Psoas muscle (tissue), 7 donors: ENCODE measurements at regions not wholly inside any gene's neighbourhood (a gene's known extent, or its start where the extent isn't known, plus 50 kb on each side); places are given as distances from the start of the nearest gene placed in this dataset.
A peak's percentile ranks its signal among the peaks of the same experiment; 100 is the strongest.

Experiments
- ATAC-seq, 4 donors: fragments of 200-7000 bp; cut with Tn5 transposase; one replicate each; pipeline ENCODE4 v1.9.1; 2020; ENCODE audit warnings: moderate library complexity in 3 of 4, mild to moderate bottlenecking in 2 of 4
- DNase-seq, 2 donors: peaks; one replicate each; pipeline ENCODE4 v3.0.0-alpha.2; 2020
- H3K27ac ChIP-seq: fragments of 200-600 bp; one replicate; pipeline ENCODE4 v1.8.0; 2022
- H3K27me3 ChIP-seq, 3 donors: fragments of 200-600 bp in 1 of 3; one replicate each; pipeline versions ENCODE4 v1.6.1 to v1.8.0; 2013 to 2022; ENCODE audit warnings: low read length in 2 of 3, mild to moderate bottlenecking in 2 of 3, moderate library complexity in 1 of 3; ENCODE audit not compliant: insufficient read depth in 3 of 3
- H3K36me3 ChIP-seq, 2 donors: fragments of 200-600 bp in 1 of 2; one replicate each; pipeline versions ENCODE4 v1.6.1 to v1.8.0; 2013 to 2022; ENCODE audit warnings: low read depth in 1 of 2, mild to moderate bottlenecking in 1 of 2, moderate library complexity in 1 of 2; ENCODE audit not compliant: insufficient read depth in 1 of 2
- H3K4me1 ChIP-seq: fragments of 200-600 bp; one replicate; pipeline ENCODE4 v1.8.0; 2022
- H3K4me3 ChIP-seq: fragments of 200-600 bp; one replicate; pipeline ENCODE4 v1.8.0; 2022; ENCODE audit warnings: mild to moderate bottlenecking
- H3K9me3 ChIP-seq: fragments of 200-600 bp; one replicate; pipeline ENCODE4 v1.8.0; 2022
- CTCF ChIP-seq: fragments of 200-600 bp; IDR thresholded peaks from one replicate; pipeline ENCODE4 v1.8.0; 2022; ENCODE audit warnings: antibody characterized with exemption
- WGBS, 3 donors: extraction: QIAGEN DNeasy Blood & Tissue Kit; methylation state at CpG; one replicate each; pipeline versions ENCODE4 v1.1.6 to v1.1.7; 2013; 5-methylcytosine and 5-hydroxymethylcytosine counted together
- intact Hi-C, 2 donors: fragments of 100-400 bp; cut with DNase I; formaldehyde crosslinking; loops; one replicate each; pipeline versions ENCODE4 v1.11.0 to v1.14.2; 2022
- donor health status: healthy with polysubstance abuse.
- donor health status: DM: no; HTN: no; CAD: no; lungs with moderate emphysema.
- donor health status: Bipolar disorder and iron deficiency.
- donor health status: healthy.
- donor health status: DM: yes; HTN: yes; CAD: no.
- donor health status: DM: no; HTN: no; CAD: no.
- donor health status: DM: yes; HTN: yes; CAD: no.

GRCh38 chr11:128400382-128401203 is 186.8 kb downstream of the ETS1 start:
- ATAC-seq, result peak in 3 of 4 donors; percentile 49 to 75 (median 63)
- DNase-seq, result no peak
- 47 to 68% (median 52%) methylated on average over 8 of the region's 8 CpGs for WGBS, 3 donors

GRCh38 chr11:128399251-128400121 is 187.9 kb downstream of the ETS1 start:
- ATAC-seq, result peak; percentile 81 to 96 (median 94)

More at GRCh38 chr11:128400382-128401203, 186.8 kb downstream of the ETS1 start:
- no peak for TF ChIP-seq CTCF
- Histone ChIP-seq H3K27ac (peak overlapping the region; percentile 78), H3K4me1 (peaks cover 22% of the 10 kb centered on the region), H3K27me3 (no peaks in the 10 kb centered on the region), H3K9me3 (no peaks in the 10 kb centered on the region), H3K36me3 (no peaks in the 10 kb centered on the region), H3K4me3 (no peak overlapping the region)
- intact Hi-C loops, result loop anchor here (1.0 to 10.0 kb wide), 2 partner anchors 64 to 97 kb away; no protein-coding TSS in a partner anchor

DNA sequence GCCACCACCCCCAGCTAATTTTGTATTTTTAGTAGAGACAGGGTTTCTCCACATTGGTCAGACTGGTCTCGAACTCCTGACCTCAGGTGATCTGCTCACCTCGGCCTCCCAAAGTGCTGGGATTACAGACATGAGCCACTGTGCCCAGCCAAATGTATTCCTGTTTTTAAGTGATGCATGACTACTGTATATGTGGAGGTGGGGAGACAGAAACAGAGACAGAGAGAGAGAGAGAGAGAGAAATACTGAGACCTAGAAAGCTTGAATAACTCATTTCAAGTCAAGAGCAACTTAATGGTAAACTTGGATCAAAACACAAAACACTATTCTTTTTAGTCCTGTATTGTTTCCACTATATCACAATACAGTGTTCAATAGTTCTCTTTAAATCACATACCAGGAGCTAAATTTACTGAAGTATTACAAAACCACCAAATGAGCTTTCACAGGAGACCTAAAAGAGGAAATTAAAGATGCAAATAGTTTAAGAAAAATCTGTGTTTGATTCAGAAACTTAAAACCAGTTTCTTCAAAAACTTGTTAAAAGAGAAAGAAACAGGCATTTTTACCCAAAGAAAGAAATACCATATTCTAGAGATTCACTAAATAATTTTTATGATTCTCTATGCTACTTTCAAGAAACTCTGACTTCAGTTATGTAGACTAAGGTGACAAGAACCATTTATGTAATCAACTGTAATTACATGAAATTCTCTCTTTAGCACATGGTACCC is 188.7 kb downstream of the ETS1 start:
- Histone ChIP-seq H3K4me1 (peaks cover 22% of the 10 kb centered on the region), H3K4me3 (no peak overlapping the region), H3K27ac (peak overlapping the region; percentile 78), H3K36me3 (no peaks in the 10 kb centered on the region), H3K9me3 (no peaks in the 10 kb centered on the region), H3K27me3 (no peaks in the 10 kb centered on the region)
- no peak for TF ChIP-seq CTCF
- DNase-seq, result no peak
- no peak for ATAC-seq
- intact Hi-C loops, result no loop called here
- 80 to 98% (median 89%) methylated on average over 2 of the region's 2 CpGs for WGBS, 3 donors

More at GRCh38 chr11:128399251-128400121, 187.9 kb downstream of the ETS1 start:
- no peak for DNase-seq
- intact Hi-C loops, result loop anchor here (1.0 to 10.0 kb wide), 2 partner anchors 65 to 98 kb away; no protein-coding TSS in a partner anchor
- Histone ChIP-seq H3K4me3 (no peak overlapping the region), H3K27me3 (no peaks in the 10 kb centered on the region), H3K36me3 (no peaks in the 10 kb centered on the region), H3K27ac (peak overlapping the region; percentile 78), H3K9me3 (no peaks in the 10 kb centered on the region), H3K4me1 (peaks cover 22% of the 10 kb centered on the region)
- WGBS, 3 donors, result 47 to 59% (median 51%) methylated on average over 7 of the region's 7 CpGs
- TF ChIP-seq CTCF, result no peak

DNA sequence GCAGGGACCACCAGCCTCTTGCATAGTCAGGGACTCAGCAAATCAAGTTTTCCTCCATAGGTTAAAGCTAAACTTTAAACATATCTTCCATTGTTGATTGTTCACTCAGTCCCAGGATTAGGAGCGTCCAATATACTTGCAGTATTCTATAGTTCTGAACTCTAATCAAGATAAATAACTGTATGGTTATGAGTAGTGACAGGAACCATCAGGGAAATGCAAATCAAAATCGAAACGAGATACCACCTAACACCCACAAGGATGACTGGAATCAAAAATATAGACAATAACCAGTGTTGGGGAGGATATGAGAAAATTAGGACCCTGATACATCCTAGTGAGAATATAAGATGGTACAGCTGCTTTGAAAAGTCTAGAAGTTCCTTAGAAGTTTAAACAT is 190.0 kb downstream of the ETS1 start:
- intact Hi-C loops, result no loop called here
- Histone ChIP-seq H3K27me3 (no peaks in the 10 kb centered on the region), H3K4me3 (no peak overlapping the region), H3K27ac (no peak overlapping the region), H3K36me3 (no peaks in the 10 kb centered on the region), H3K9me3 (no peaks in the 10 kb centered on the region), H3K4me1 (peaks cover 22% of the 10 kb centered on the region)
- DNase-seq (no peak), ATAC-seq (no peak)
- no peak for TF ChIP-seq CTCF
- WGBS, 3 donors, result 91 to 94% (median 93%) methylated on average over 3 of the region's 3 CpGs
